K562 (cell line): ENCODE measurements at regions not wholly inside any gene's neighbourhood (a gene's known extent, or its start where the extent isn't known, plus 50 kb on each side); places are given as distances from the start of the nearest gene placed in this dataset.

ENCODE experiments used
- ATAC-seq: fragments of 200-7000 bp; cut with Tn5 transposase; 3 replicates; pipeline ENCODE4 v1.9.1; 2020; ENCODE audit warnings: moderate library complexity
- BruUV-seq: library from RNA; stranded (reverse); fragments of 400-500 nt; replicated peaks from 2 replicates; lab custom pipeline; 2021; lab: Mats Ljungman, UMichigan
- CTCF ChIA-PET: fragments of 300-600 bp; formaldehyde crosslinking; extraction: SDS; loops from one replicate; lab custom pipeline; 2021; ENCODE audit warnings: low intra/inter-chr PET ratio; lab: Yijun Ruan, JAX
- POLR2A ChIA-PET: fragments of 300-600, 350-650 bp; sonication (Branson Sonifier 250); formaldehyde crosslinking; extraction: SDS; loops from one replicate; lab custom pipeline; 2021; ENCODE audit warnings: antibody characterized with exemption, inconsistent platforms; lab: Yijun Ruan, JAX
- DNase-seq, 4 experiments: peaks; one replicate each; pipeline versions ENCODE4 v3.0.0 to v3.0.0-alpha.2; 2011 to 2018; ENCODE audit warnings: low spot score in 3 of 4, mixed read lengths in 3 of 4; ENCODE audit errors: extremely low read depth in 1 of 4
- FAIRE-seq: peaks from 2 replicates; lab custom pipeline; 2011; peaks lifted over from hg19 to GRCh38; lab: Jason Lieb, UNC
- H2AFZ ChIP-seq: 2 replicates; pipeline ENCODE4 v1.6.0; 2011; ENCODE audit warnings: low read depth, low read length, control low read depth, inconsistent platforms
- H3K27ac ChIP-seq: fragments of 200-600 bp; 3 replicates; pipeline ENCODE4 v1.8.0; 2011; ENCODE audit warnings: low read depth, mild to moderate bottlenecking, control low read depth, inconsistent platforms, low read length, moderate library complexity, mixed read lengths; ENCODE audit errors: extremely low read depth
- H3K27me3 ChIP-seq, 2 experiments: fragments of 300-600 bp in 1 of 2; 2 replicates in 1 of 2; 3 replicates in 1 of 2; pipeline versions ENCODE4 v1.6.0 to v1.8.0; 2011; ENCODE audit warnings: inconsistent platforms in 2 of 2, low read length in 2 of 2, mild to moderate bottlenecking in 1 of 2, mixed read lengths in 1 of 2, moderate library complexity in 1 of 2; ENCODE audit not compliant: control insufficient read depth in 2 of 2, insufficient read depth in 2 of 2
- H3K36me3 ChIP-seq: fragments of 300-600 bp; 3 replicates; pipeline ENCODE4 v1.8.0; 2011; ENCODE audit warnings: mild to moderate bottlenecking, low read length, inconsistent platforms; ENCODE audit not compliant: control insufficient read depth, insufficient read depth
- H3K4me1 ChIP-seq, 2 experiments: fragments of 200-600 bp in 1 of 2; replicated peaks in 1 of 2; 2 replicates in 1 of 2; 3 replicates in 1 of 2; pipeline versions ENCODE4 v1.5.1 to v1.8.0; 2011; ENCODE audit warnings: inconsistent platforms in 2 of 2, low read length in 2 of 2, mild to moderate bottlenecking in 1 of 2, mixed read lengths in 1 of 2, moderate library complexity in 1 of 2; ENCODE audit not compliant: control insufficient read depth in 2 of 2, insufficient read depth in 2 of 2
- H3K4me2 ChIP-seq: 2 replicates; pipeline ENCODE4 v1.6.1; 2011; ENCODE audit warnings: low read length, control low read depth, inconsistent platforms, mixed read lengths; ENCODE audit not compliant: insufficient read depth
- H3K4me3 ChIP-seq: fragments of 200-600 bp; sonication (generic), shearing (Covaris generic); 2 replicates; pipeline ENCODE4 v1.5.1; 2016; ENCODE audit warnings: control low read depth, inconsistent platforms
- H3K79me2 ChIP-seq: fragments of 200-600 bp; 3 replicates; pipeline ENCODE4 v1.8.0; 2011; ENCODE audit warnings: low read length, inconsistent platforms; ENCODE audit not compliant: control insufficient read depth, insufficient read depth
- H3K9ac ChIP-seq, 2 experiments: 2 replicates each; pipeline versions ENCODE4 v1.6.0 to v1.6.1; 2011; ENCODE audit warnings: low read depth in 2 of 2, low read length in 2 of 2, control low read depth in 1 of 2, inconsistent platforms in 1 of 2, mild to moderate bottlenecking in 1 of 2, mixed read lengths in 1 of 2; ENCODE audit not compliant: insufficient read depth in 1 of 2
- H3K9me1 ChIP-seq: one replicate; pipeline ENCODE4 v1.6.0; 2011; ENCODE audit warnings: inconsistent platforms, mild to moderate bottlenecking, low read length, moderate library complexity; ENCODE audit not compliant: control insufficient read depth, insufficient read depth
- H3K9me3 ChIP-seq: replicated peaks from 2 replicates; pipeline ENCODE4 v1.5.1; 2011; ENCODE audit warnings: low read depth, low read length, inconsistent platforms; ENCODE audit not compliant: control insufficient read depth, insufficient read depth
- H4K20me1 ChIP-seq: replicated peaks from 2 replicates; pipeline ENCODE4 v1.6.1; 2011; ENCODE audit warnings: low read length, inconsistent platforms, mixed read lengths; ENCODE audit not compliant: control insufficient read depth, insufficient read depth
- CEBPB ChIP-seq: fragments of 450-650 bp; IDR thresholded peaks from 2 replicates; pipeline ENCODE4 v1.6.1; 2016; ENCODE audit warnings: missing genetic modification characterization, missing compliant biosample characterization
- E2F5 ChIP-seq: sonication (generic); formaldehyde crosslinking; IDR thresholded peaks from 2 replicates; pipeline ENCODE4 v1.8.0; 2022; ENCODE audit warnings: mild to moderate bottlenecking, missing genetic modification reagents
- LCOR ChIP-seq: sonication (generic); formaldehyde crosslinking; IDR thresholded peaks from 2 replicates; pipeline ENCODE4 v1.8.0; 2022; ENCODE audit warnings: mild to moderate bottlenecking, missing genetic modification reagents
- MAFG ChIP-seq: fragments of 450-650 bp; conservative IDR thresholded peaks from 2 replicates; pipeline ENCODE4 v1.6.1; 2016; ENCODE audit warnings: missing genetic modification characterization, missing compliant biosample characterization
- MCM3 ChIP-seq: fragments of 450-650 bp; IDR thresholded peaks from 2 replicates; pipeline ENCODE4 v1.6.1; 2016
- MTF1 ChIP-seq: fragments of 250-450 bp; sonication (Bioruptor Pico); IDR thresholded peaks from 2 replicates; pipeline ENCODE4 v1.9.0; 2021; ENCODE audit warnings: moderate library complexity, mild to moderate bottlenecking, inconsistent platforms, borderline replicate concordance
- RBM22 ChIP-seq: fragments of 200-400 bp; formaldehyde crosslinking; IDR thresholded peaks from 2 replicates; pipeline ENCODE4 v1.6.1; 2018; ENCODE audit warnings: low read length, low read depth; ENCODE audit not compliant: poor library complexity, severe bottlenecking
- SIN3B ChIP-seq: fragments of 450-650 bp; IDR thresholded peaks from 2 replicates; pipeline ENCODE4 v1.6.1; 2017; ENCODE audit warnings: low read depth, mild to moderate bottlenecking, moderate library complexity
- ZNF197 ChIP-seq: fragments of 200-800 bp; sonication (Bioruptor generic); IDR thresholded peaks from 2 replicates; pipeline ENCODE4 v1.6.1; 2016; ENCODE audit warnings: low read depth, missing genetic modification characterization, missing compliant biosample characterization
- ZNF23 ChIP-seq: fragments of 250-450 bp; sonication (Bioruptor Pico); IDR thresholded peaks from 2 replicates; pipeline ENCODE4 v1.4.0; 2020; ENCODE audit warnings: mild to moderate bottlenecking
- WGBS: fragments of 100-300 bp; shearing (Covaris generic); methylation state at CpG from one replicate; pipeline ENCODE4 v1.1.6; 2016; ENCODE audit warnings: low coverage, mixed read lengths; ENCODE audit not compliant: insufficient coverage; ENCODE audit errors: missing lambda C conversion rate; 5-methylcytosine and 5-hydroxymethylcytosine counted together
- in situ Hi-C: fragments of 300-500 bp; cut with MboI; formaldehyde crosslinking; loops from 4 replicates; pipeline ENCODE4 v1.15.0; 2018; ENCODE audit warnings: inconsistent platforms, mixed read lengths
- intact Hi-C: fragments of 100-400 bp; cut with micrococcal nuclease; formaldehyde crosslinking; loops from 2 replicates; pipeline ENCODE4 v1.14.2; 2022
- TF ChIP-seq, protein P1 (sequence below): fragments of 250-450 bp; sonication (Bioruptor Pico); IDR thresholded peaks from 2 replicates; pipeline ENCODE4 v1.6.1; 2021; ENCODE audit warnings: mild to moderate bottlenecking
- TF ChIP-seq, protein P2 (sequence below), 2 experiments: IDR thresholded peaks; 2 replicates each; pipeline ENCODE4 v1.6.1; 2012; ENCODE audit warnings: improper control_type of control experiment in 2 of 2, low read depth in 2 of 2, low read length in 2 of 2, borderline replicate concordance in 1 of 2
- TF ChIP-seq, protein P3 (sequence below): fragments of 250-450 bp; sonication (Bioruptor Pico); IDR thresholded peaks from 2 replicates; pipeline ENCODE4 v1.5.0; 2022; ENCODE audit warnings: mild to moderate bottlenecking

DNA sequence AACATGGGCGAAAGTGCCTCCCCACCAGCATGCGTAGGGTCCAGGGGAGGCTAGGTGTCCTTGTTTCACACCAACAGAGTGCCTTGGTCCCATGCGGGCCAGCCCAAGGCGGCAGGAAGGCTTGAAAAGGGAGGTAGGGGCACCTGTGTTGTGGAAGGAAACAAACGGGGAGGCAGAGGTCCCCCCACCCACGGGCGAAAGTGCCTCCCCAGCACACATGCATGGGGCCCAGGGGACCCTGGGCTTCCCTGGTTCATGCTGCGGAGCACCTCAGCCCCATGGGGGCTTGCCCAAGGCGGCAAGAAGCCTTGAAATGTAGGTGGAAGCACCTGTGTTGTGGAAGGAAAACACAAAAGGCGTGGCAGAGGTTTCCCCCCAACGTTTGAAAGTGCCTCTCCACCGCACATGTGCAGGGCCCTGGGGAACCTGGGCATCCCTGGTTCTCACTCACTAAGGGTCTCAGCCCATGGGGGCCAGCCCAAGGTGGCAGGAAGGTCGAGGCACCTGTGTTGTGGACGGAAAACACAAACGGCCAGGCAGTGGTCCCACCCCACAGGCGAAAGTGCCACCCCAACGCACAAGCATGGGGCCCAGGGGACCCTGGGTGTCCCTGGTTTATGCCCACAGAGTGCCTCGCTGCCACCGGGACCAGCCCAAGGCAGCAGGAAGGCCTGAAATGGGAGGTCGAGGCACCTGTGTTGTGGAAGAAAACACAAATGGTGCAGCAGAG, 374.7 kb downstream of the ALG10 start (continued):
- TF ChIP-seq CEBPB (tag), result no peak
- TF ChIP-seq, all 486 proteins: peak for 0

- Histone ChIP-seq H3K4me3 (no peak overlapping the region), H3K27me3 (peaks cover 0 to 62% of the 10 kb centered on the region in 2 experiments; a peak in 2 of 5 replicates), H3K27ac (no peak overlapping the region), H3K79me2 (no peaks in the 10 kb centered on the region), H3K9me1 (no peaks in the 10 kb centered on the region), H3K9ac (no peak overlapping the region), H3K9me3 (no peaks in the 10 kb centered on the region), H3K36me3 (no peaks in the 10 kb centered on the region), H3K4me2 (no peak overlapping the region), H4K20me1 (no peaks in the 10 kb centered on the region), H3K4me1 (no peaks in the 10 kb centered on the region), H2AFZ (no peak overlapping the region)
- ATAC-seq (no peak), FAIRE-seq (no peak), DNase-seq (peak in 3 of 4 experiments; percentile 1 to 2 (median 1))
- POLR2A ChIA-PET, result no interaction called here
- intact Hi-C loops, result no loop called here
- CTCF ChIA-PET, result no interaction called here
- no TSS peak for BruUV-seq
- WGBS, result 2% methylated on average over 21 of the region's 22 CpGs
- in situ Hi-C loops, result no loop called here
- no peak for TF ChIP-seq MAFG (tag)
- no peak for TF ChIP-seq ZNF23
- no peak for TF ChIP-seq RBM22
- TF ChIP-seq MTF1, result no peak
- TF ChIP-seq, protein P1, sequence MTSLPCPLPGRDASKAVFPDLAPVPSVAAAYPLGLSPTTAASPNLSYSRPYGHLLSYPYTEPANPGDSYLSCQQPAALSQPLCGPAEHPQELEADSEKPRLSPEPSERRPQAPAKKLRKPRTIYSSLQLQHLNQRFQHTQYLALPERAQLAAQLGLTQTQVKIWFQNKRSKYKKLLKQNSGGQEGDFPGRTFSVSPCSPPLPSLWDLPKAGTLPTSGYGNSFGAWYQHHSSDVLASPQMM (CRISPR knock-in tag), result no peak
- no peak for TF ChIP-seq MCM3
- TF ChIP-seq LCOR (CRISPR knock-in tag), result no peak
- TF ChIP-seq ZNF197 (CRISPR knock-in tag), result no peak
- TF ChIP-seq, protein P2, sequence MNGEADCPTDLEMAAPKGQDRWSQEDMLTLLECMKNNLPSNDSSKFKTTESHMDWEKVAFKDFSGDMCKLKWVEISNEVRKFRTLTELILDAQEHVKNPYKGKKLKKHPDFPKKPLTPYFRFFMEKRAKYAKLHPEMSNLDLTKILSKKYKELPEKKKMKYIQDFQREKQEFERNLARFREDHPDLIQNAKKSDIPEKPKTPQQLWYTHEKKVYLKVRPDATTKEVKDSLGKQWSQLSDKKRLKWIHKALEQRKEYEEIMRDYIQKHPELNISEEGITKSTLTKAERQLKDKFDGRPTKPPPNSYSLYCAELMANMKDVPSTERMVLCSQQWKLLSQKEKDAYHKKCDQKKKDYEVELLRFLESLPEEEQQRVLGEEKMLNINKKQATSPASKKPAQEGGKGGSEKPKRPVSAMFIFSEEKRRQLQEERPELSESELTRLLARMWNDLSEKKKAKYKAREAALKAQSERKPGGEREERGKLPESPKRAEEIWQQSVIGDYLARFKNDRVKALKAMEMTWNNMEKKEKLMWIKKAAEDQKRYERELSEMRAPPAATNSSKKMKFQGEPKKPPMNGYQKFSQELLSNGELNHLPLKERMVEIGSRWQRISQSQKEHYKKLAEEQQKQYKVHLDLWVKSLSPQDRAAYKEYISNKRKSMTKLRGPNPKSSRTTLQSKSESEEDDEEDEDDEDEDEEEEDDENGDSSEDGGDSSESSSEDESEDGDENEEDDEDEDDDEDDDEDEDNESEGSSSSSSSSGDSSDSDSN (IDR thresholded peaks at IDR 0.05; ENCODE audit: borderline replicate concordance in 1 of 2, low read depth in 2 of 2, low read length in 2 of 2), result no peak
- TF ChIP-seq SIN3B, result no peak
- TF ChIP-seq, protein P3, sequence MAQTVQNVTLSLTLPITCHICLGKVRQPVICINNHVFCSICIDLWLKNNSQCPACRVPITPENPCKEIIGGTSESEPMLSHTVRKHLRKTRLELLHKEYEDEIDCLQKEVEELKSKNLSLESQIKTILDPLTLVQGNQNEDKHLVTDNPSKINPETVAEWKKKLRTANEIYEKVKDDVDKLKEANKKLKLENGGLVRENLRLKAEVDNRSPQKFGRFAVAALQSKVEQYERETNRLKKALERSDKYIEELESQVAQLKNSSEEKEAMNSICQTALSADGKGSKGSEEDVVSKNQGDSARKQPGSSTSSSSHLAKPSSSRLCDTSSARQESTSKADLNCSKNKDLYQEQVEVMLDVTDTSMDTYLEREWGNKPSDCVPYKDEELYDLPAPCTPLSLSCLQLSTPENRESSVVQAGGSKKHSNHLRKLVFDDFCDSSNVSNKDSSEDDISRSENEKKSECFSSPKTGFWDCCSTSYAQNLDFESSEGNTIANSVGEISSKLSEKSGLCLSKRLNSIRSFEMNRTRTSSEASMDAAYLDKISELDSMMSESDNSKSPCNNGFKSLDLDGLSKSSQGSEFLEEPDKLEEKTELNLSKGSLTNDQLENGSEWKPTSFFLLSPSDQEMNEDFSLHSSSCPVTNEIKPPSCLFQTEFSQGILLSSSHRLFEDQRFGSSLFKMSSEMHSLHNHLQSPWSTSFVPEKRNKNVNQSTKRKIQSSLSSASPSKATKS, result no peak
- no peak for TF ChIP-seq E2F5 (CRISPR knock-in tag)
Observed at GRCh38 chr12:34397591-34398365, 375.5 kb downstream of the ALG10 start.
